GM13977 (cell line): ENCODE measurements at regions not wholly inside any gene's neighbourhood (a gene's known extent, or its start where the extent isn't known, plus 50 kb on each side); places are given as distances from the start of the nearest gene placed in this dataset.

Experiments used
- DNase-seq: peaks from one replicate; pipeline ENCODE4 v3.0.0; 2012; ENCODE audit warnings: low spot score
- CTCF ChIP-seq: IDR thresholded peaks from 2 replicates; pipeline ENCODE4 v1.5.1; 2012; ENCODE audit warnings: mild to moderate bottlenecking, control low read depth; ENCODE audit not compliant: insufficient read depth; ENCODE audit errors: extremely low read depth, missing control alignments
- in situ Hi-C: fragments of 300-500 bp; cut with MboI; formaldehyde crosslinking; loops from one replicate; pipeline ENCODE4 v1.12.0; 2022; ENCODE audit warnings: low sequenced_read_pairs, low pct_unique_long_range_greater_than_20kb, mixed read lengths, inconsistent platforms; ENCODE audit not compliant: unreplicated experiment

DNA sequence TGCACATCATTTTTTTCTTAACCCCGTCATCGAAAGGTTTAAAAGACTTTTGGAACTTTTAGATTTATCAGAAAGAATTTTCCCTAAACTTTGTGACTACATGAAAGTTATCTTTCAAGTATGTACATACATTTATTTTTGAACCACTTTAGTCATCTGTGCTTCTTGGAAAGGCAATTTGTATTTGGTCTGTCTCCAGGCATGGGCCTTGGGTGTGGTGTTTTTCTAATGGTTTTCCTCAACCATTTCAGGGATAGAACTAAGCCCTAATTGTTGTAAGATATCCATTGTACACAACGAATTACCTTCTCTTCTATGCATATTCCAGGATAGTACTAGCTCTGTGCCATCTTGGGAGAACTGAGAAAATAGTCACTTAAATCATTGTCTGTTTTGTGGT, 191.5 kb upstream of the RPL34 start:
- in situ Hi-C loops: no loop called here
- no peak for TF ChIP-seq CTCF
- DNase-seq: no peak

- in situ Hi-C loops: no loop called here
- no peak for DNase-seq
- TF ChIP-seq CTCF: no peak
Observed at GRCh38 chr4:108427946-108428485, 192.4 kb upstream of the RPL34 start.

GRCh38 chr4:108426493-108426892, 193.9 kb upstream of the RPL34 start:
- DNase-seq: no peak
- TF ChIP-seq CTCF: no peak
- in situ Hi-C loops: no loop called here

GRCh38 chr4:108425988-108426387, 194.4 kb upstream of the RPL34 start:
- in situ Hi-C loops: no loop called here
- DNase-seq: no peak
- TF ChIP-seq CTCF: no peak

- DNase-seq: no peak
- in situ Hi-C loops: no loop called here
- TF ChIP-seq CTCF: no peak
Observed at GRCh38 chr4:108417923-108418322, 202.5 kb upstream of the RPL34 start.

DNA sequence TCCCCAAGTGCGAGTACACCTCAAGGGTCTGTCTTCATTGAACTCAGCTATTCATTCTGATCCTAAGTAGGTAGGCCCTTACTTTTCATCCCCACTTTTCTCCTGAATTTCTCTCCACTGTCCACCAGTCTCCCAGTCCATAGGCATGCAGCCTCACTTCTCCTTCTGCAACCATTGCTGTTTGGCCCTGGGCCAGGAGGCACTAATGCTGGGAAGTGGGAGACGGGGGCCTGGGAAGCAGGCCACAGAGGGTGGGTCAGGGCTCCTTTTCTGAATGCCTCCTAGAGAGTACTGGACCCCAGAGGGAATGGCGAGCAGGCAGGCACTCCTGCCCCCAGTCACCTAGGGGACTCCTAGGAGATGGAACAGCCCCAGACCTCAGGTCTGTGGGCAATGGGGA, 203.5 kb upstream of the RPL34 start:
- in situ Hi-C loops: no loop called here
- DNase-seq: no peak
- no peak for TF ChIP-seq CTCF

- in situ Hi-C loops: no loop called here
Observed at GRCh38 chr4:108415389-108415788, 205.0 kb upstream of the RPL34 start.

More at GRCh38 chr4:108415389-108415788, 205.0 kb upstream of the RPL34 start:
- no peak for DNase-seq
- no peak for TF ChIP-seq CTCF
